HCT116 (cell line): ENCODE measurements at regions not wholly inside any gene's neighbourhood (a gene's known extent, or its start where the extent isn't known, plus 50 kb on each side); places are given as distances from the start of the nearest gene placed in this dataset.

Experiments
- ATAC-seq: fragments of 200-7000 bp; cut with Tn5 transposase; 2 replicates; pipeline ENCODE4 v1.9.1; 2020; ENCODE audit warnings: mild to moderate bottlenecking, moderate library complexity
- BruUV-seq: library from RNA; stranded (reverse); fragments of 400-500 nt; replicated peaks from 2 replicates; lab custom pipeline; 2021; lab: Mats Ljungman, UMichigan
- CTCF ChIA-PET: fragments of 300-600 bp; sonication (Branson Sonifier 250); formaldehyde crosslinking; loops from one replicate; lab custom pipeline; 2021; ENCODE audit warnings: antibody characterized with exemption; lab: Charles Lee
- POLR2A ChIA-PET: fragments of 300-600, 350-600 bp; sonication (Branson Sonifier 250); formaldehyde crosslinking; loops from one replicate; lab custom pipeline; 2021; ENCODE audit warnings: antibody characterized with exemption; lab: Charles Lee
- RAD21 ChIA-PET, 2 experiments: fragments of 300-600 bp; sonication (Branson Sonifier 250); formaldehyde crosslinking; loops; one replicate each; lab custom pipeline; 2023; ENCODE audit warnings: low total read pairs in 2 of 2; ENCODE audit not compliant: uncharacterized antibody in 2 of 2, unreplicated experiment in 2 of 2, low non-redundant PET in 1 of 2; lab: Charles Lee
- DNase-seq: peaks from one replicate; pipeline ENCODE4 v3.0.0-alpha.2; 2010; ENCODE audit warnings: low read depth, low spot score
- H2AFZ ChIP-seq: fragments of 200-600 bp; shearing (Covaris generic), sonication (generic); 2 replicates; pipeline ENCODE4 v1.6.1; 2017; ENCODE audit warnings: low read depth, mixed run types, mixed read lengths, antibody characterized with exemption, low read length; ENCODE audit not compliant: poor library complexity, severe bottlenecking
- H3K27ac ChIP-seq: 2 replicates; pipeline ENCODE4 v1.5.1; 2012; ENCODE audit warnings: low read depth, low read length
- H3K27me3 ChIP-seq: fragments of 200-600 bp; sonication (generic); 2 replicates; pipeline ENCODE4 v1.6.1; 2016; ENCODE audit warnings: mixed run types, low read length, mixed read lengths; ENCODE audit not compliant: insufficient read depth
- H3K36me3 ChIP-seq, 2 experiments: fragments of 200-500 bp in 1 of 2; fragments of 200-600 bp in 1 of 2; sonication (Bioruptor generic) in 1 of 2; sonication (generic) in 1 of 2; 2 replicates each; pipeline versions ENCODE4 v1.5.1 to v1.6.1; 2014 to 2016; ENCODE audit warnings: low read length in 2 of 2, inconsistent platforms in 1 of 2, mixed read lengths in 1 of 2, mixed run types in 1 of 2; ENCODE audit not compliant: insufficient read depth in 2 of 2, control insufficient read depth in 1 of 2
- H3K4me1 ChIP-seq, 2 experiments: fragments of 200-600 bp in 1 of 2; sonication (generic) in 1 of 2; 2 replicates each; pipeline versions ENCODE4 v1.5.1 to v1.6.1; 2012 to 2017; ENCODE audit warnings: low read length in 2 of 2, inconsistent platforms in 1 of 2, mild to moderate bottlenecking in 1 of 2, mixed read lengths in 1 of 2, mixed run types in 1 of 2, moderate library complexity in 1 of 2; ENCODE audit not compliant: insufficient read depth in 2 of 2, control insufficient read depth in 1 of 2
- H3K4me2 ChIP-seq: fragments of 200-600 bp; sonication (generic); 2 replicates; pipeline ENCODE4 v1.6.1; 2017; ENCODE audit warnings: mixed run types, low read length, mixed read lengths
- H3K4me3 ChIP-seq, 2 experiments: fragments of 200-600 bp in 1 of 2; sonication (generic) in 1 of 2; replicated peaks in 1 of 2; 2 replicates each; pipeline ENCODE4 v1.5.1; 2011 to 2016; ENCODE audit warnings: low read length in 2 of 2, control low read depth in 1 of 2, low read depth in 1 of 2, mild to moderate bottlenecking in 1 of 2, mixed read lengths in 1 of 2, mixed run types in 1 of 2
- H3K79me2 ChIP-seq: fragments of 200-600 bp; sonication (generic); 2 replicates; pipeline ENCODE4 v1.6.1; 2017; ENCODE audit warnings: mild to moderate bottlenecking, mixed run types, low read length, moderate library complexity, mixed read lengths; ENCODE audit not compliant: insufficient read depth
- H3K9ac ChIP-seq: fragments of 200-600 bp; sonication (generic); 2 replicates; pipeline ENCODE4 v1.6.1; 2016; ENCODE audit warnings: low read length, mixed read lengths
- H3K9me2 ChIP-seq: fragments of 200-600 bp; sonication (generic), shearing (Covaris generic); 2 replicates; pipeline ENCODE4 v1.6.1; 2017; ENCODE audit warnings: mixed run types, mild to moderate bottlenecking, moderate library complexity; ENCODE audit not compliant: insufficient read depth
- H3K9me3 ChIP-seq, 2 experiments: fragments of 200-500 bp in 1 of 2; fragments of 200-600 bp in 1 of 2; sonication (Bioruptor generic) in 1 of 2; sonication (generic) in 1 of 2; 2 replicates each; pipeline ENCODE4 v1.6.1; 2014 to 2017; ENCODE audit warnings: low read length in 2 of 2, mixed read lengths in 2 of 2, inconsistent platforms in 1 of 2, low read depth in 1 of 2, mild to moderate bottlenecking in 1 of 2, mixed run types in 1 of 2, moderate library complexity in 1 of 2; ENCODE audit not compliant: control insufficient read depth in 1 of 2, insufficient read depth in 1 of 2
- H4K20me1 ChIP-seq: fragments of 200-600 bp; sonication (generic), shearing (Covaris generic); 2 replicates; pipeline ENCODE4 v1.6.1; 2017; ENCODE audit warnings: mixed run types, mild to moderate bottlenecking, moderate library complexity; ENCODE audit not compliant: insufficient read depth
- CBX3 ChIP-seq: IDR thresholded peaks from 2 replicates; pipeline ENCODE4 v1.6.1; 2012; ENCODE audit warnings: low read depth
- EGR1 ChIP-seq: IDR thresholded peaks from 2 replicates; pipeline ENCODE4 v1.6.1; 2012; ENCODE audit warnings: low read depth
- ELF1 ChIP-seq: IDR thresholded peaks from 2 replicates; pipeline ENCODE4 v1.6.1; 2012; ENCODE audit warnings: low read depth, borderline replicate concordance
- EZH2 ChIP-seq: fragments of 200-600 bp; sonication (generic); IDR thresholded peaks from 2 replicates; pipeline ENCODE4 v1.6.1; 2017; ENCODE audit warnings: antibody characterized with exemption, mixed run types
- EZH2phosphoT487 ChIP-seq: fragments of 200-600 bp; IDR thresholded peaks from 2 replicates; pipeline ENCODE4 v1.6.1; 2018; ENCODE audit warnings: antibody characterized with exemption, borderline replicate concordance
- FOSL1 ChIP-seq: IDR thresholded peaks from 2 replicates; pipeline ENCODE4 v1.6.1; 2012; ENCODE audit warnings: low read depth
- JUND ChIP-seq: IDR thresholded peaks from 2 replicates; pipeline ENCODE4 v1.6.1; 2012
- POLR2A ChIP-seq: IDR thresholded peaks from 2 replicates; pipeline ENCODE4 v1.7.0; 2011; ENCODE audit warnings: borderline replicate concordance; ENCODE audit not compliant: insufficient read depth, insufficient read length; ENCODE audit errors: extremely low read depth
- RAD21 ChIP-seq: IDR thresholded peaks from 2 replicates; pipeline ENCODE4 v1.6.1; 2012; ENCODE audit warnings: low read depth, mild to moderate bottlenecking
- SIN3A ChIP-seq: IDR thresholded peaks from 2 replicates; pipeline ENCODE4 v1.6.1; 2012; ENCODE audit warnings: low read depth
- SP1 ChIP-seq: IDR thresholded peaks from 2 replicates; pipeline ENCODE4 v1.6.1; 2012; ENCODE audit warnings: low read depth
- TCF7L2 ChIP-seq: IDR thresholded peaks from 2 replicates; pipeline ENCODE4 v1.7.0; 2011; ENCODE audit warnings: borderline replicate concordance, inconsistent platforms; ENCODE audit not compliant: insufficient read depth, insufficient read length; ENCODE audit errors: extremely low read depth
- YY1 ChIP-seq: IDR thresholded peaks from 2 replicates; pipeline ENCODE4 v1.6.1; 2011; ENCODE audit warnings: low read length, low read depth, moderate library complexity, mild to moderate bottlenecking; ENCODE audit not compliant: insufficient replicate concordance; ENCODE audit errors: extremely low read depth
- ZBTB33 ChIP-seq: IDR thresholded peaks from 2 replicates; pipeline ENCODE4 v1.6.1; 2011; ENCODE audit warnings: mild to moderate bottlenecking, low read length, moderate library complexity; ENCODE audit not compliant: insufficient replicate concordance; ENCODE audit errors: extremely low read depth
- ZFX ChIP-seq: fragments of 450-650 bp; IDR thresholded peaks from 2 replicates; pipeline ENCODE4 v1.6.1; 2017
- ZNF274 ChIP-seq: fragments of 200-500 bp; sonication (Bioruptor generic); IDR thresholded peaks from 2 replicates; pipeline ENCODE4 v1.6.1; 2014; ENCODE audit warnings: mild to moderate bottlenecking, low read depth, low read length, inconsistent platforms
- intact Hi-C: fragments of 100-400 bp; cut with micrococcal nuclease; formaldehyde crosslinking; loops from 2 replicates; pipeline ENCODE4 v1.10.0; 2022
- TF ChIP-seq, protein P1 (sequence below), 3 experiments: fragments of 200-600 bp in 1 of 3; sonication (generic) in 1 of 3; IDR thresholded peaks in 2 of 3; conservative IDR thresholded peaks in 1 of 3; 2 replicates each; pipeline ENCODE4 v1.5.1; 2012 to 2017; ENCODE audit warnings: low read depth in 2 of 3, low read length in 2 of 3, antibody characterized with exemption in 1 of 3, borderline replicate concordance in 1 of 3, control low read depth in 1 of 3, mild to moderate bottlenecking in 1 of 3, mixed read lengths in 1 of 3, mixed run types in 1 of 3, moderate library complexity in 1 of 3; ENCODE audit not compliant: insufficient read depth in 1 of 3
- TF ChIP-seq, protein P2 (sequence below): IDR thresholded peaks from 2 replicates; pipeline ENCODE4 v1.6.1; 2012; ENCODE audit warnings: low read depth

DNA sequence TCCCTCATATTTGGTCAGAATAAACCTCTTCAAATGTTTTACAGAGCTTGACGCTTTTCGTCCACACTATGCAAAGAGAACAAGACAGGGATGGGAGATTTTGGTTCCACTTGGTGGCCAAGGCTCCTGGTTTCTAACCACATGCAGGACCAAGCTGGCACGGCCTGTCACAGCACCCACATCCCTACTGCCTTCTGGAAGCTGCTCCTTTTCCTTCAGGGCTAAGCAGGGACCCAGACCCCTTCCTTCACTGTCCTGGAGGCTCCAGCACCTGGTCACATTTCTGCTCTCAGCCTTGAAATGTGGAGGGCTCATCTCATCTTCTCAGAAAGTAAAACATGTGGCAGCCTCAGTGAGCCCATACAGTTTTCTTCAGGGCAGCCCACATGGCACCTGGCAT is 50.4 kb upstream of the ARHGEF7 start:
- ATAC-seq = no peak
- H3K79me2 ChIP-seq = no peaks in the 10 kb centered on the region
- no TSS peak for BruUV-seq

More for the DNA sequence above, 50.4 kb upstream of the ARHGEF7 start:
- no peaks in the 10 kb centered on the region for H3K9me3 ChIP-seq
- peaks cover 3 to 14% of the 10 kb centered on the region in 2 experiments; a peak in 1 of 4 replicates for H3K4me1 ChIP-seq
- no peak overlapping the region for H3K9ac ChIP-seq
- H3K4me3 ChIP-seq = no peak overlapping the region
- H2AFZ ChIP-seq = no peak overlapping the region
- no peak overlapping the region for H3K4me2 ChIP-seq
- H3K9me2 ChIP-seq = no peaks in the 10 kb centered on the region
- no peak overlapping the region for H3K27ac ChIP-seq
- ChIA-PET POLR2A (no interaction called here), RAD21 (no interaction called here), CTCF (no interaction called here)
- intact Hi-C loops = no loop called here
- no peaks in the 10 kb centered on the region for H3K27me3 ChIP-seq
- TF ChIP-seq JUND = no peak
- TF ChIP-seq ZBTB33 = no peak
- TF ChIP-seq, protein P1, sequence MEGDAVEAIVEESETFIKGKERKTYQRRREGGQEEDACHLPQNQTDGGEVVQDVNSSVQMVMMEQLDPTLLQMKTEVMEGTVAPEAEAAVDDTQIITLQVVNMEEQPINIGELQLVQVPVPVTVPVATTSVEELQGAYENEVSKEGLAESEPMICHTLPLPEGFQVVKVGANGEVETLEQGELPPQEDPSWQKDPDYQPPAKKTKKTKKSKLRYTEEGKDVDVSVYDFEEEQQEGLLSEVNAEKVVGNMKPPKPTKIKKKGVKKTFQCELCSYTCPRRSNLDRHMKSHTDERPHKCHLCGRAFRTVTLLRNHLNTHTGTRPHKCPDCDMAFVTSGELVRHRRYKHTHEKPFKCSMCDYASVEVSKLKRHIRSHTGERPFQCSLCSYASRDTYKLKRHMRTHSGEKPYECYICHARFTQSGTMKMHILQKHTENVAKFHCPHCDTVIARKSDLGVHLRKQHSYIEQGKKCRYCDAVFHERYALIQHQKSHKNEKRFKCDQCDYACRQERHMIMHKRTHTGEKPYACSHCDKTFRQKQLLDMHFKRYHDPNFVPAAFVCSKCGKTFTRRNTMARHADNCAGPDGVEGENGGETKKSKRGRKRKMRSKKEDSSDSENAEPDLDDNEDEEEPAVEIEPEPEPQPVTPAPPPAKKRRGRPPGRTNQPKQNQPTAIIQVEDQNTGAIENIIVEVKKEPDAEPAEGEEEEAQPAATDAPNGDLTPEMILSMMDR (IDR thresholded peaks at IDR 0.05 in 2 of 3, conservative IDR thresholded peaks at IDR 0.05 in 1 of 3; ENCODE audit: borderline replicate concordance in 1 of 3, insufficient read depth in 1 of 3, low read depth in 2 of 3, low read length in 2 of 3) = no peak
- TF ChIP-seq CBX3 = no peak
- no peak for TF ChIP-seq EGR1
- no peak for TF ChIP-seq SIN3A
- no peak for TF ChIP-seq EZH2phosphoT487
- TF ChIP-seq TCF7L2 = no peak
- TF ChIP-seq RAD21 = no peak
- no peak for TF ChIP-seq YY1
- TF ChIP-seq ZFX = no peak
- no peak for TF ChIP-seq ELF1
- no peak for TF ChIP-seq POLR2A
- no peak for TF ChIP-seq FOSL1
- no peak for TF ChIP-seq EZH2
- no peak for TF ChIP-seq ZNF274
- TF ChIP-seq, protein P2, sequence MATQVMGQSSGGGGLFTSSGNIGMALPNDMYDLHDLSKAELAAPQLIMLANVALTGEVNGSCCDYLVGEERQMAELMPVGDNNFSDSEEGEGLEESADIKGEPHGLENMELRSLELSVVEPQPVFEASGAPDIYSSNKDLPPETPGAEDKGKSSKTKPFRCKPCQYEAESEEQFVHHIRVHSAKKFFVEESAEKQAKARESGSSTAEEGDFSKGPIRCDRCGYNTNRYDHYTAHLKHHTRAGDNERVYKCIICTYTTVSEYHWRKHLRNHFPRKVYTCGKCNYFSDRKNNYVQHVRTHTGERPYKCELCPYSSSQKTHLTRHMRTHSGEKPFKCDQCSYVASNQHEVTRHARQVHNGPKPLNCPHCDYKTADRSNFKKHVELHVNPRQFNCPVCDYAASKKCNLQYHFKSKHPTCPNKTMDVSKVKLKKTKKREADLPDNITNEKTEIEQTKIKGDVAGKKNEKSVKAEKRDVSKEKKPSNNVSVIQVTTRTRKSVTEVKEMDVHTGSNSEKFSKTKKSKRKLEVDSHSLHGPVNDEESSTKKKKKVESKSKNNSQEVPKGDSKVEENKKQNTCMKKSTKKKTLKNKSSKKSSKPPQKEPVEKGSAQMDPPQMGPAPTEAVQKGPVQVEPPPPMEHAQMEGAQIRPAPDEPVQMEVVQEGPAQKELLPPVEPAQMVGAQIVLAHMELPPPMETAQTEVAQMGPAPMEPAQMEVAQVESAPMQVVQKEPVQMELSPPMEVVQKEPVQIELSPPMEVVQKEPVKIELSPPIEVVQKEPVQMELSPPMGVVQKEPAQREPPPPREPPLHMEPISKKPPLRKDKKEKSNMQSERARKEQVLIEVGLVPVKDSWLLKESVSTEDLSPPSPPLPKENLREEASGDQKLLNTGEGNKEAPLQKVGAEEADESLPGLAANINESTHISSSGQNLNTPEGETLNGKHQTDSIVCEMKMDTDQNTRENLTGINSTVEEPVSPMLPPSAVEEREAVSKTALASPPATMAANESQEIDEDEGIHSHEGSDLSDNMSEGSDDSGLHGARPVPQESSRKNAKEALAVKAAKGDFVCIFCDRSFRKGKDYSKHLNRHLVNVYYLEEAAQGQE = no peak
- no peak for TF ChIP-seq SP1
- H4K20me1 ChIP-seq = no peaks in the 10 kb centered on the region
- no peaks in the 10 kb centered on the region for H3K36me3 ChIP-seq
- no peak for DNase-seq
